ENCODE measurements at regions not wholly inside any gene's neighbourhood (a gene's known extent, or its start where the extent isn't known, plus 50 kb on each side); places are given as distances from the start of the nearest gene placed in this dataset.
"Not testable (repeated sequence)": the region's sequence is repeated elsewhere in the genome, so short reads cannot be mapped to it uniquely, and the experiment has no call there.

DNA sequence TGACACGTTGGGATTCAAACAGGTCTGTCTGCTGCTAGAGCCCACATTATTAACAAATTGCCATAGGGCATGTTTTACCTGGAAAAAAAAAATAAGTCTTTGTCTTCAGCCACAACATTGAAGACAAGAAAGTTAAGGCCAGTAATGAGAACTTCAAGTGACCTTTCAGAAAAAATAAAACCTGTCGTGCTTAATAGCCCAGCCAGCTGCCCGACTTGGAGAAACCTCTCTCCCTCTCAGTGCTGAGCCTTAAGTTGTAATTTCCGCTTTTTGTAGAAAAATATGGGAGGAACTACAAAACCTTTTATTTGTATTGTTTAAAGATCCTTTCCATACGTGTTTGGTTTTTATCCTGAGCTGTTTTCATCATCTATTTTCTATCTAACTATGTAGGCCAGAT lies 454.3 kb upstream of the SLITRK6 start:
- H3F3A ChIP-seq (ENCODE audit: insufficient read depth, low read length); H3K36me3 ChIP-seq (ENCODE audit: insufficient read depth, low read length); H4K20me1 ChIP-seq (ENCODE audit: insufficient read depth, low read length); H3K27ac ChIP-seq (ENCODE audit: low read depth, low read length, poor library complexity, severe bottlenecking); H3K9me2 ChIP-seq (ENCODE audit: low read depth, low read length); H3K9me3 ChIP-seq (ENCODE audit: low read length); H3K4me1 ChIP-seq (ENCODE audit: insufficient read depth, low read length, severe bottlenecking); H3K9ac ChIP-seq (ENCODE audit: low read length); H3K79me2 ChIP-seq (ENCODE audit: insufficient read depth, low read length); H3K4me3 ChIP-seq (ENCODE audit: low read depth, low read length, poor library complexity, severe bottlenecking); H2AFZ ChIP-seq (ENCODE audit: low read length); H3K4me2 ChIP-seq (ENCODE audit: low read length); H3K27me3 ChIP-seq (ENCODE audit: insufficient read depth, low read length): not testable (repeated sequence)

DNA sequence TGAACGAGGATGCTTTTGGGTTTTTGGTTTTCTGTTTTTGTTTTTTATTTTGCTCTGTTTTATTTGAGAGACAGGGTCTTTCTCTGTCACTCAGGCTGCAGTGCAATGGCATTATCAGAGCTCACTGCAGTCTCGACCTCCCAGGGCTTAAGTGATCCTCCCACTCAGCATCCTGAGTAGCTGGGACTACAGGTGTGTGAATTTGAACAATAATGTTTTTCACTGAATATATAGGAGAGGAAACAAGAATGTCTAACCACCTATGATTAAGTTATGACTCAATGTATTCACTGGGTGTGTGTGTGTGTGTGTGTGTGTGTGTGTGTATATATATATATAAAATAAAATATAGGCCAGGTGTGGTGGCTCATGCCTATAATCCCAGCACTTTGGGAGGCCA lies 456.6 kb upstream of the SLITRK6 start:
- H3K9me2 ChIP-seq (ENCODE audit: low read depth, low read length); H3K4me3 ChIP-seq (ENCODE audit: low read depth, low read length, poor library complexity, severe bottlenecking); H3K4me1 ChIP-seq (ENCODE audit: insufficient read depth, low read length, severe bottlenecking); H4K20me1 ChIP-seq (ENCODE audit: insufficient read depth, low read length); H3K9ac ChIP-seq (ENCODE audit: low read length); H3K27me3 ChIP-seq (ENCODE audit: insufficient read depth, low read length); H3K4me2 ChIP-seq (ENCODE audit: low read length); H3K27ac ChIP-seq (ENCODE audit: low read depth, low read length, poor library complexity, severe bottlenecking); H2AFZ ChIP-seq (ENCODE audit: low read length); H3K9me3 ChIP-seq (ENCODE audit: low read length); H3K36me3 ChIP-seq (ENCODE audit: insufficient read depth, low read length); H3F3A ChIP-seq (ENCODE audit: insufficient read depth, low read length); H3K79me2 ChIP-seq (ENCODE audit: insufficient read depth, low read length): not testable (repeated sequence)

DNA sequence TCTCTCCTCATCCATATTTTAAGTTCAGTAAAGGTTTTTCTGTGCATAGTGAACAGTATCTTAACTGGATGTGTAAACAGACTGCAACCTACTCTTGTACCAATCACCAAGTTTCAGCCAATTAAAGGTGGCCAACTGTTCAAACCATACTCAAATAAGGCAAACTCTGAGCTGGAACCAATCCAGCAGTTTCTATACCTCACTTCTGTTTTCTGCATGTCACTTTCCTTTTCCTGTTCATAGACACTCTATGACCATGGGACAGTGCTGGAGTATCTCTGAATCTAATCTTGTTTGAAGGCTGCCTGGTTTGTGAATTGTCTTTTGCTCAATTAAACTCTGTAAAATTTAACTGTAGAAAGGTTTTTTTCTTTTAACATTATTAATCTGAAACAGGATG lies 470.3 kb upstream of the SLITRK6 start:
- Histone ChIP-seq H3K79me2 (ENCODE audit: insufficient read depth, low read length) (no peaks in the 10 kb centered on the region), H3K4me1 (ENCODE audit: insufficient read depth, low read length, severe bottlenecking) (no peaks in the 10 kb centered on the region), H3K9me2 (ENCODE audit: low read depth, low read length) (no peaks in the 10 kb centered on the region), H3K27ac (ENCODE audit: low read depth, low read length, poor library complexity, severe bottlenecking) (no peak overlapping the region), H3K9me3 (ENCODE audit: low read length) (no peaks in the 10 kb centered on the region), H3F3A (ENCODE audit: insufficient read depth, low read length) (no peaks in the 10 kb centered on the region), H3K36me3 (ENCODE audit: insufficient read depth, low read length) (no peaks in the 10 kb centered on the region), H4K20me1 (ENCODE audit: insufficient read depth, low read length) (no peaks in the 10 kb centered on the region), H3K4me2 (ENCODE audit: low read length) (no peak overlapping the region), H3K9ac (ENCODE audit: low read length) (no peak overlapping the region), H3K4me3 (ENCODE audit: low read depth, low read length, poor library complexity, severe bottlenecking) (no peak overlapping the region), H2AFZ (ENCODE audit: low read length) (peak overlapping the region; percentile 65; the same call in 1 of the 2 replicates), H3K27me3 (ENCODE audit: insufficient read depth, low read length) (no peaks in the 10 kb centered on the region)
- no peak for TF ChIP-seq EZH2 (IDR thresholded peaks at IDR 0.05; ENCODE audit: borderline replicate concordance, low read length)
- TF ChIP-seq, protein P1, sequence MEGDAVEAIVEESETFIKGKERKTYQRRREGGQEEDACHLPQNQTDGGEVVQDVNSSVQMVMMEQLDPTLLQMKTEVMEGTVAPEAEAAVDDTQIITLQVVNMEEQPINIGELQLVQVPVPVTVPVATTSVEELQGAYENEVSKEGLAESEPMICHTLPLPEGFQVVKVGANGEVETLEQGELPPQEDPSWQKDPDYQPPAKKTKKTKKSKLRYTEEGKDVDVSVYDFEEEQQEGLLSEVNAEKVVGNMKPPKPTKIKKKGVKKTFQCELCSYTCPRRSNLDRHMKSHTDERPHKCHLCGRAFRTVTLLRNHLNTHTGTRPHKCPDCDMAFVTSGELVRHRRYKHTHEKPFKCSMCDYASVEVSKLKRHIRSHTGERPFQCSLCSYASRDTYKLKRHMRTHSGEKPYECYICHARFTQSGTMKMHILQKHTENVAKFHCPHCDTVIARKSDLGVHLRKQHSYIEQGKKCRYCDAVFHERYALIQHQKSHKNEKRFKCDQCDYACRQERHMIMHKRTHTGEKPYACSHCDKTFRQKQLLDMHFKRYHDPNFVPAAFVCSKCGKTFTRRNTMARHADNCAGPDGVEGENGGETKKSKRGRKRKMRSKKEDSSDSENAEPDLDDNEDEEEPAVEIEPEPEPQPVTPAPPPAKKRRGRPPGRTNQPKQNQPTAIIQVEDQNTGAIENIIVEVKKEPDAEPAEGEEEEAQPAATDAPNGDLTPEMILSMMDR (IDR thresholded peaks at IDR 0.05; ENCODE audit: low read length) = no peak

DNA sequence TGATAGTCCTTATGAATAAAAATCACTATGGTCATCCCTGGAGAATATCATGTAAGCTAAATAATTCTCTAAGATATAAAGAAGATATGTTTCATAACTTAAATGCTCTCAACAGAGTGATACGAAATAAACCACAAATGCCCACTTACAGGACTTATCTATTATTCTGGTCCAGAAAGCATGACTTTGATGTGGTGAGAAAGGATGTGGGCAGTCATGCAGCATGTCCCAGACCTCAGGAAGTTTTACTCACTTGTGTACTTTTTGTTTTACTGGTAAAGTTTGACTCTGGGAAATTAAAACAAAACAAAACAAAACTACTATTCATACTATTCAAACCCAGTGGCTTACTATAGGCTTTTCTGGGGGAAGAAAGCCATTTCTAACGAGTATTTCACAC lies 483.2 kb upstream of the SLITRK6 start:
- H3K27ac ChIP-seq (ENCODE audit: low read depth, low read length, poor library complexity, severe bottlenecking) = peak overlapping the region; percentile 82
- no peaks in the 10 kb centered on the region for H3K9me2 ChIP-seq (ENCODE audit: low read depth, low read length)
- H3K36me3 ChIP-seq (ENCODE audit: insufficient read depth, low read length) = no peaks in the 10 kb centered on the region
- H3K79me2 ChIP-seq (ENCODE audit: insufficient read depth, low read length) = no peaks in the 10 kb centered on the region
- no peaks in the 10 kb centered on the region for H3K27me3 ChIP-seq (ENCODE audit: insufficient read depth, low read length)
- H3K4me2 ChIP-seq (ENCODE audit: low read length) = peak overlapping the region; percentile 51
- H3K4me3 ChIP-seq (ENCODE audit: low read depth, low read length, poor library complexity, severe bottlenecking) = peak overlapping the region; percentile 23
- no peaks in the 10 kb centered on the region for H3K9me3 ChIP-seq (ENCODE audit: low read length)
- no peaks in the 10 kb centered on the region for H4K20me1 ChIP-seq (ENCODE audit: insufficient read depth, low read length)
- H3K9ac ChIP-seq (ENCODE audit: low read length) = peak overlapping the region; percentile 42; the same call in 1 of the 2 replicates
- TF ChIP-seq, protein P1 (IDR thresholded peaks at IDR 0.05; ENCODE audit: low read length) = no peak
- TF ChIP-seq EZH2 (IDR thresholded peaks at IDR 0.05; ENCODE audit: borderline replicate concordance, low read length) = no peak
- H3F3A ChIP-seq (ENCODE audit: insufficient read depth, low read length) = no peaks in the 10 kb centered on the region
- H3K4me1 ChIP-seq (ENCODE audit: insufficient read depth, low read length, severe bottlenecking) = peaks cover 60% of the 10 kb centered on the region
- H2AFZ ChIP-seq (ENCODE audit: low read length) = no peak overlapping the region

Data from OCI-LY1 (cell line).